A673 (cell line): ENCODE measurements at regions not wholly inside any gene's neighbourhood (a gene's known extent, or its start where the extent isn't known, plus 50 kb on each side); places are given as distances from the start of the nearest gene placed in this dataset.

Source experiments
- BruUV-seq: library from RNA; stranded (reverse); fragments of 400-500 nt; replicated peaks from 2 replicates; lab custom pipeline; 2021; lab: Mats Ljungman, UMichigan
- CTCF ChIA-PET: fragments of 300-600 bp; sonication (Branson Sonifier 250); formaldehyde crosslinking; loops from one replicate; lab custom pipeline; 2022; ENCODE audit warnings: antibody characterized with exemption; lab: Charles Lee
- POLR2A ChIA-PET: fragments of 300-600 bp; sonication (Branson Sonifier 250); formaldehyde crosslinking; loops from one replicate; lab custom pipeline; 2022; ENCODE audit warnings: antibody characterized with exemption; ENCODE audit not compliant: low non-redundant PET; lab: Charles Lee
- DNase-seq: peaks from one replicate; pipeline ENCODE4 v3.0.0-alpha.2; 2015; ENCODE audit warnings: low spot score
- H3K27ac ChIP-seq: fragments of 200-600 bp; sonication (generic); 2 replicates; pipeline ENCODE4 v1.5.1; 2016; ENCODE audit warnings: mixed run types, low read depth, mild to moderate bottlenecking, mixed read lengths, antibody characterized with exemption, low read length; ENCODE audit not compliant: poor library complexity, severe bottlenecking
- H3K27me3 ChIP-seq: fragments of 200-600 bp; sonication (generic); replicated peaks from 2 replicates; pipeline ENCODE4 v1.6.1; 2017; ENCODE audit warnings: mixed run types, low read depth, mild to moderate bottlenecking, mixed read lengths, antibody characterized with exemption, low read length; ENCODE audit not compliant: insufficient read depth, poor library complexity
- H3K36me3 ChIP-seq: fragments of 200-600 bp; sonication (generic); 2 replicates; pipeline ENCODE4 v1.6.1; 2016; ENCODE audit warnings: mixed run types, mild to moderate bottlenecking, mixed read lengths, antibody characterized with exemption, low read length; ENCODE audit not compliant: insufficient read depth, poor library complexity, severe bottlenecking
- H3K4me1 ChIP-seq: fragments of 200-600 bp; sonication (generic); 2 replicates; pipeline ENCODE4 v1.6.1; 2017; ENCODE audit warnings: mixed run types, mild to moderate bottlenecking, mixed read lengths, antibody characterized with exemption, low read length; ENCODE audit not compliant: insufficient read depth, poor library complexity, severe bottlenecking
- H3K4me3 ChIP-seq: fragments of 200-600 bp; sonication (generic); 2 replicates; pipeline ENCODE4 v1.5.1; 2016; ENCODE audit warnings: low read depth, mixed run types, mild to moderate bottlenecking, mixed read lengths, low read length; ENCODE audit not compliant: poor library complexity, severe bottlenecking
- H3K9me3 ChIP-seq: fragments of 200-600 bp; sonication (generic); 2 replicates; pipeline ENCODE4 v1.6.1; 2016; ENCODE audit warnings: mixed run types, low read depth, mild to moderate bottlenecking, mixed read lengths, antibody characterized with exemption, low read length; ENCODE audit not compliant: poor library complexity, severe bottlenecking
- EZH2 ChIP-seq: fragments of 200-600 bp; sonication (generic); IDR thresholded peaks from 2 replicates; pipeline ENCODE4 v1.6.1; 2017; ENCODE audit warnings: borderline replicate concordance, low read depth, mild to moderate bottlenecking, mixed read lengths, antibody characterized with exemption, low read length; ENCODE audit not compliant: poor library complexity, severe bottlenecking
- intact Hi-C: fragments of 100-400 bp; cut with micrococcal nuclease; formaldehyde crosslinking; loops from one replicate; pipeline ENCODE4 v1.10.0; 2022; ENCODE audit not compliant: unreplicated experiment
- TF ChIP-seq, protein P1 (sequence below): fragments of 300-800, 200-600 bp; sonication (generic); conservative IDR thresholded peaks from 2 replicates; pipeline ENCODE4 v1.5.1; 2017; ENCODE audit warnings: low read depth, mild to moderate bottlenecking, antibody characterized with exemption, low read length, moderate library complexity, mixed read lengths

DNA sequence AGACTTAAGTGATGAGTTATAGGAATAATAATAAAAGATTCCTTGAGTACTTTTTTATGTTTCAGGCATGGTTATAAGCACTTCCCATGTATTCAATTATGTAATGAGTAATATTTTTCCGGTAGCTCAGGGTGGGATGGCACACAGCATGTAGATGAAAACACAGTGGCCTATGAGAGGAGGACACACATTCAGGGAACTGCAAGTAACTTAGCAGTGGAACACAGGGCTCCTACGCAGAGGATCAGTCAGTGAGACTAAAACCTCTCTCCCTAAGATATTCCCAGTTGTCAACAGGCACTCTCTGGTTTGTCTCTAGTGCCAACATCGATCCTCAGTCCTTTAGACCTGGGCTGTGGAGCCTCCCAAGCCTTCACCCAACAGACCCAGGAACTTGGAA, 219.4 kb downstream of the DIO2 start:
- no peak for TF ChIP-seq EZH2
- TF ChIP-seq, protein P1, sequence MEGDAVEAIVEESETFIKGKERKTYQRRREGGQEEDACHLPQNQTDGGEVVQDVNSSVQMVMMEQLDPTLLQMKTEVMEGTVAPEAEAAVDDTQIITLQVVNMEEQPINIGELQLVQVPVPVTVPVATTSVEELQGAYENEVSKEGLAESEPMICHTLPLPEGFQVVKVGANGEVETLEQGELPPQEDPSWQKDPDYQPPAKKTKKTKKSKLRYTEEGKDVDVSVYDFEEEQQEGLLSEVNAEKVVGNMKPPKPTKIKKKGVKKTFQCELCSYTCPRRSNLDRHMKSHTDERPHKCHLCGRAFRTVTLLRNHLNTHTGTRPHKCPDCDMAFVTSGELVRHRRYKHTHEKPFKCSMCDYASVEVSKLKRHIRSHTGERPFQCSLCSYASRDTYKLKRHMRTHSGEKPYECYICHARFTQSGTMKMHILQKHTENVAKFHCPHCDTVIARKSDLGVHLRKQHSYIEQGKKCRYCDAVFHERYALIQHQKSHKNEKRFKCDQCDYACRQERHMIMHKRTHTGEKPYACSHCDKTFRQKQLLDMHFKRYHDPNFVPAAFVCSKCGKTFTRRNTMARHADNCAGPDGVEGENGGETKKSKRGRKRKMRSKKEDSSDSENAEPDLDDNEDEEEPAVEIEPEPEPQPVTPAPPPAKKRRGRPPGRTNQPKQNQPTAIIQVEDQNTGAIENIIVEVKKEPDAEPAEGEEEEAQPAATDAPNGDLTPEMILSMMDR = no peak
- Histone ChIP-seq H3K9me3 (no peaks in the 10 kb centered on the region), H3K4me1 (no peaks in the 10 kb centered on the region), H3K4me3 (no peak overlapping the region), H3K36me3 (no peaks in the 10 kb centered on the region), H3K27ac (no peak overlapping the region), H3K27me3 (no peaks in the 10 kb centered on the region)
- ChIA-PET CTCF (no interaction called here), POLR2A (no interaction called here)
- intact Hi-C loops = no loop called here
- DNase-seq = no peak
- no TSS peak for BruUV-seq

DNA sequence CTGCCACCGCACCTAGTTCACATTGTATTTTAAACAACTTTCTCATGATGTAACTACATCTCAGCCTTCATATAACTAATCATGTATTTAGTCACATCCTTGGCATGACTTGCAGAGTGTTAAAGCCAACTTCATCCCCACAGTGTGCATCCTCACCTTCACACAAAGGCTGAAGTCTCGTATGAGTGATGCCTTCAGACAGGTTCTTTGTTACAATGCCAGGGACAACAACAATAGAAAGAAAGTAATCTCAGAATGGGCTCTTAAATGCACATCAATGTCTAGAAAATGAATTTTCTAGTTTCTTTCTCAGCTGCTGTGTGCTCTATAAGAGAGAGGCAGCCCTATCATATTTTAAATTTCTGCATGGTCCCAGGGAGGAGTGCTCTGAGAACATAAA, 221.3 kb downstream of the DIO2 start:
- no peak for DNase-seq
- Histone ChIP-seq H3K36me3 (no peaks in the 10 kb centered on the region), H3K4me3 (no peak overlapping the region), H3K9me3 (no peaks in the 10 kb centered on the region), H3K27ac (no peak overlapping the region), H3K4me1 (no peaks in the 10 kb centered on the region), H3K27me3 (no peaks in the 10 kb centered on the region)
- TF ChIP-seq, protein P1 = no peak
- no peak for TF ChIP-seq EZH2
- intact Hi-C loops = no loop called here
- no TSS peak for BruUV-seq
- ChIA-PET CTCF (no interaction called here), POLR2A (interaction anchor here (0.7 kb wide), 1 partner anchor 173 kb away, joined by 5 read pairs; no protein-coding TSS in a partner anchor)

DNA sequence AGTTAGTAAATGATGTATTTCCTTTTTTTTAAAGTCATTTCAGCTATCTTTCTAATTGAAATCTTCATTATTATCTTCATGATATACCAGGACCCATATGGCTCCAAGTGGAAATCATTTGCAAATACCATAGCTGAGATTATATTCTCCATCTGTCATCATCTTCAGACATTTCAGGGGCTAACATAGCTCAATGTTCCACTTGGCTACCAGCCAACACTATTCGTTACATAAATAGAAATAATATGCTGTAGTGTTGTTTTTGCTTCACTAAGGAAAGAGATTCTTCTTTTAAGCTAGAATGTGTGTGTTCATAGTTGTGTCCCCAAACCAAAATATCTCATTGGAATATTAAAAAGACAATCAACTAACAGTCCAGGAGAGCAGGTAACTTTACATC, 225.1 kb downstream of the DIO2 start:
- intact Hi-C loops = no loop called here
- CTCF ChIA-PET = no interaction called here
- DNase-seq = no peak

More for the DNA sequence above, 225.1 kb downstream of the DIO2 start:
- Histone ChIP-seq H3K36me3 (no peaks in the 10 kb centered on the region), H3K4me3 (no peak overlapping the region), H3K9me3 (no peaks in the 10 kb centered on the region), H3K27me3 (no peaks in the 10 kb centered on the region), H3K27ac (no peak overlapping the region), H3K4me1 (no peaks in the 10 kb centered on the region)
- TF ChIP-seq, protein P1 = no peak
- no peak for TF ChIP-seq EZH2
- POLR2A ChIA-PET = no interaction called here
- BruUV-seq = no TSS peak
